ENCODE measurements at regions not wholly inside any gene's neighbourhood (a gene's known extent, or its start where the extent isn't known, plus 50 kb on each side); places are given as distances from the start of the nearest gene placed in this dataset.

GRCh38 chr4:159735281-159736207, 632.7 kb downstream of the RAPGEF2 start:
- no peak for TF ChIP-seq CTCF (IDR thresholded peaks at IDR 0.05; ENCODE audit: low read depth, low read length, missing control alignments)
- DNase-seq (ENCODE audit: low read depth): no peak
- in situ Hi-C loops (cut with HindIII; ENCODE audit: low sequenced_read_pairs): no loop called here
- no peak overlapping the region for H3K4me3 ChIP-seq (ENCODE audit: low read depth, low read length)

- in situ Hi-C loops (cut with HindIII; ENCODE audit: low sequenced_read_pairs): no loop called here
- no peak for TF ChIP-seq CTCF (IDR thresholded peaks at IDR 0.05; ENCODE audit: low read depth, low read length, missing control alignments)
- no peak for DNase-seq (ENCODE audit: low read depth)
- H3K4me3 ChIP-seq (ENCODE audit: low read depth, low read length): no peak overlapping the region
These were observed 633.5 kb downstream of the RAPGEF2 start for GRCh38 chr4:159736411-159736810.

- in situ Hi-C loops (cut with HindIII; ENCODE audit: low sequenced_read_pairs): no loop called here
- H3K4me3 ChIP-seq (ENCODE audit: low read depth, low read length): no peak overlapping the region
- TF ChIP-seq CTCF (IDR thresholded peaks at IDR 0.05; ENCODE audit: low read depth, low read length, missing control alignments): no peak
- no peak for DNase-seq (ENCODE audit: low read depth)
These were observed 641.1 kb downstream of the RAPGEF2 start for GRCh38 chr4:159743971-159744370.

- in situ Hi-C loops (cut with HindIII; ENCODE audit: low sequenced_read_pairs): no loop called here
- no peak for TF ChIP-seq CTCF (IDR thresholded peaks at IDR 0.05; ENCODE audit: low read depth, low read length, missing control alignments)
- no peak for DNase-seq (ENCODE audit: low read depth)
- no peak overlapping the region for H3K4me3 ChIP-seq (ENCODE audit: low read depth, low read length)
These were observed 645.1 kb downstream of the RAPGEF2 start for GRCh38 chr4:159747983-159748382.

- DNase-seq (ENCODE audit: low read depth): no peak
- in situ Hi-C loops (cut with HindIII; ENCODE audit: low sequenced_read_pairs): no loop called here
- H3K4me3 ChIP-seq (ENCODE audit: low read depth, low read length): no peak overlapping the region
- TF ChIP-seq CTCF (IDR thresholded peaks at IDR 0.05; ENCODE audit: low read depth, low read length, missing control alignments): no peak
These were observed 646.1 kb downstream of the RAPGEF2 start for GRCh38 chr4:159748834-159749444.

- in situ Hi-C loops (cut with HindIII; ENCODE audit: low sequenced_read_pairs): no loop called here
- TF ChIP-seq CTCF (IDR thresholded peaks at IDR 0.05; ENCODE audit: low read depth, low read length, missing control alignments): no peak
- H3K4me3 ChIP-seq (ENCODE audit: low read depth, low read length): no peak overlapping the region
- no peak for DNase-seq (ENCODE audit: low read depth)
These were observed 654.6 kb downstream of the RAPGEF2 start for GRCh38 chr4:159757499-159757898.

Measured in astrocyte of the cerebellum (primary cell).